Stimulated activated CD4-positive, alpha-beta T cell treated with anti-CD3 and anti-CD28 coated beads, Interleukin-12 subunit alpha, Interleukin-12 subunit beta, amount 100 ng/mL, for 4 hours (primary cell): ENCODE measurements at regions not wholly inside any gene's neighbourhood (a gene's known extent, or its start where the extent isn't known, plus 50 kb on each side); places are given as distances from the start of the nearest gene placed in this dataset.

Experiments
- DNase-seq: peaks from one replicate; pipeline ENCODE4 v3.0.0-alpha.2; 2020

- no peak for DNase-seq
Measured at GRCh38 chr5:166991601-166992000, 1299.8 kb upstream of the WWC1 start.

GRCh38 chr5:166992108-166992507 lies 1299.3 kb upstream of the WWC1 start:
- DNase-seq: no peak

DNA sequence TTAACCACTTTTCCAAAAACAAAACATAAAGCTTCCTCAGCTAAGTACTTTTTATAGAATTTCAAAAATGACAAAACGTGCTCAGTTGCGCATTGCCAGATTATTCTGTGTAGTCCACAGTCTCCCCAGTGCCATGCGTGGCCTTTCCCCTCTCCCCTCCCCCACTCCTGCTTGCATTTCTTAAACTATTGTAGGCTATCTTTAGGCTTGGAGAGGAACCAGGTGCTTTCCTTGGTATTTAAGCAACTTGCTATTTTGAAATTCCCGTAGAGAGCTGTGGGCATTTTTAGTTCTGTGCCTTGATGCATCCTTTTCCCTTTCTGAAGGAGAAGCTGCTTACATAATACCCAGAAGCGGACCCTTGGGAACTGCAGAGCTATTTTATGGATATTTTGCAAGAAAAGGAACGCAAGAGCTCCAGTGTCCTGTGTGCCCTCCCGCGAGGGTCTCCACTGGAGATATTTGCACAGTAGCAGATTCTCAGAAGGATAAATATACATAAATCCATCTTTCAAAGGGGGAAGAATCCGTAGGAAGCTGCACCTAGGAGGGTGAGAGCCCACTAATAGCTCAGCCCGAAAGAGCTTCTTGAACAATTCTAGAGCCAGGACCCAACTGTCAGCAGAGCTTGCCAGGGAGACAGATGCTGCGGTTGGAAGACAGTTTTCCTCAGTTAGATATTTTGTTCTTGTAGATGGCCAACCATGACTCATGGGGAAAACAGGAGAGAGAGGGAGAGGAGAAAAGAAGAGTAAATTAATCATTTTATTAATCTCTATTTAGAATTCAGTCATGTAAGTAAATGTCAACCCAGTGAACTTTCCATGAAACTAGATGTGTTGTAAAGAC lies 1298.3 kb upstream of the WWC1 start:
- no peak for DNase-seq

GRCh38 chr5:166994226-166994625 lies 1297.2 kb upstream of the WWC1 start:
- no peak for DNase-seq

DNA sequence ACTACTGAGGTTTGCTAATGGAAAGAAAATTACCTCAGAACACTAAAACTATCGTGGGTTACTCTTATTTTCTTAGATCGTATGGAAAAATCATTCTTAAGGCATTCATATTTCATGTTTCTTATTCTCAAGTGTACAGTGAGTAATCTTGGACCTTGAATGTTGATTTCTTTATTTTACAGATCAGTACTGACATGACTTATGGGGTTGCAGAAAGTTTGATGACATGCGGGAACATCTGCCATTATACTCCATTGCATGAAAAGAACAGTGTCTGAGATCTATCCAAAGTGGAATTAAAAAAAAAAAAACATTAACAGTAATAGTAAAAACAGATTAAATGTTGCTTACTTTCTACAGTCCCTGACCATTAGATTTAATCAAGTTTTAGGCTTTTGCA lies 1290.2 kb upstream of the WWC1 start:
- DNase-seq: no peak

DNA sequence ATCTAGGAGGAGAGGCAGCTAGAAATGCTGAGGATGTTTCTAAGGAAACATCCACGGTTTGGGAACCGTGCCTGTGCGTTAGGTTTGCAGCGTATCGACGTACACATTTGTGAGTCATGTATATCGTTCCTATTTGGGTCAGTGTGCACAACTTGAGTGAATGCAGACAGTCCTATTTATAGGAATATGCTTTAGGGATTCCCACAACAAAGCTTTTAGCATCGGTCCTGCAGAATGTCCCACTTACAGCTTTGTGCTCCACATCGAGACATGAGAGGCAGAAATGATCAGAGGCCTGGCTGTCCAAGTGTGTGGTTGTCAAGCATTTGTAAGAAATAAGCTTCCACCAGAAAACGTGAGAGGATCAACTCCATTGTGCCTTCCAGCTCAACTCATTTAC lies 1282.7 kb upstream of the WWC1 start:
- DNase-seq: no peak

- no peak for DNase-seq
Measured at GRCh38 chr5:167011196-167011595, 1280.2 kb upstream of the WWC1 start.

- DNase-seq: no peak
Measured at GRCh38 chr5:167012123-167013034, 1279.1 kb upstream of the WWC1 start.

DNA sequence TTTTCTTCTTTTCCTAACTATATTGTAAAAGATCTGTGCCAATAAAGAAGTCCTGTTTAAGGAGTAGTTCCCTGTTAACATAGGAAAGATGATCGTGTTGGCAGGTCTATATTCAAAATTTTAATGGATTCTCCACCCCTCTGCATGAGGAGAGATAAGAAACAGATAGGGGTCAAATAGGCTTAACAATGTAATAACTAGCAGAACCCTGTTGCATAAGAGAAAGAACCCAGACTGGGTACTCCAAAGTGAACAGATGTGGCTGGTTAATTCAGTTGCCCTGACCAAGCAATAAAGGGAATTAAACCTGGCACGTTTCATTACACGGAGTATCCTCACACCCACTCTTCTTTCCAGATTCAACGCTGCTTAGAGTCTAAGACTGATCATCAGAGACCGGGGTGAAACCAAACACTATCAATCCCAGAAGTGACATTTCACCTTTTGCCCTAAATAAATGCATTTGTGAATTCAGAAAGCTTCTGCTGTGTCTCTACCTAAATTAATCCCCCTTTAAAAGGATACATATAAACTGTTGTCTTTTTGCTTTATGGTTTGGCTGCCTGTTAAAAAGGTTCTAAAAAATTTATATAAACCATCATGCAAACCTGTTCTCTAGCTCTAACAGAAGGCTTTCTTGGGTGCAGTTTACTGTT lies 1276.9 kb upstream of the WWC1 start:
- no peak for DNase-seq

DNA sequence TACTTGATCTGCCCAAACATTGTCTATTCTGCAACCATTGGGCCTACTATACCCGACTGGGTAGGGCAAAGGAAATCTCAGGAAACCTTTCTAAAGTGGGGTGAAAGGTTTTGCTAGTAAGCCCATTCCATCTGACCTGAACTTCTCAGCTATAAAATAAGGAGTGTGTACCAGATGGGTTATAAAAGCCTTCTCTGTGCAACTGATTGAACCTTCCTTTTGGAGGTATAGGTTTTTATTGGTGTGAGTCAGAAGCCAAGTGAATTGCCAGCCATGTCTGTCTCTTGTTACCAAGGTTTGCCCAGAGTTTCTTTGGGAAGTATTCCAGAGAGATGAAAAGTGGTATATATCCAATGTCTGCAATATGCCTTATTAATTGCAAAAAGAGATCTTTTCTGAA lies 1271.0 kb upstream of the WWC1 start:
- DNase-seq: no peak

GRCh38 chr5:167029488-167029887 lies 1262.0 kb upstream of the WWC1 start:
- DNase-seq: no peak

DNA sequence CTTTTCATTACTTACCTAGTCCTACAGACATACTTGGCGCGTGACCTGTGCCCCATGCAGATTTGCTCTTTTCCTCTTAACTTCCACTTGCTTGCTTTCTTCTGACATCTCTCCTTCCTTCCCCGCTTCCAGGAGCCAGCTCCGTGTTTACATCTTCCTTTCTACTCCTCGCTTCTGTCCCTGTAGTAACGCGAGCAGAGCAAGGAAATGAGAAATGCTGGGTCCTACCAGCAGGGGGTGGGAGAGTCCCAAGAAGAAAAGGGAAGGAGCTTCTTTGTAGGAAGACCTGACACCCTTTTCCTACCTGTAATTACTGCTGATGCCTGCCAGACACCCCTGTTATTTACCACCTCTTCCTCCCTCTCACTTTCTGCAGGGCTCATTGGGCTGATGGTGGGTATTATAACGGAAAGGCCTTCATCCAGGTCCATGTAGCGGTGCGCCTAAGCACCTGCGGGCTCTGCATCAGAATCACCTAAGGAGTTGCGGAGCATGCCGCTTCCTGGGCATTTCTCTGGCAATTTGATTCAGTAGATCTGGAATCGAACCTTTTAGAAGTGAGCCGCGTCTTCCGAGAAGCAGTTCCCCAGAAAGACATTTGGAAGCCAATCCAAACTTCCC lies 1260.8 kb upstream of the WWC1 start:
- DNase-seq: no peak

- DNase-seq: no peak
Measured at GRCh38 chr5:167036585-167036984, 1254.9 kb upstream of the WWC1 start.

DNA sequence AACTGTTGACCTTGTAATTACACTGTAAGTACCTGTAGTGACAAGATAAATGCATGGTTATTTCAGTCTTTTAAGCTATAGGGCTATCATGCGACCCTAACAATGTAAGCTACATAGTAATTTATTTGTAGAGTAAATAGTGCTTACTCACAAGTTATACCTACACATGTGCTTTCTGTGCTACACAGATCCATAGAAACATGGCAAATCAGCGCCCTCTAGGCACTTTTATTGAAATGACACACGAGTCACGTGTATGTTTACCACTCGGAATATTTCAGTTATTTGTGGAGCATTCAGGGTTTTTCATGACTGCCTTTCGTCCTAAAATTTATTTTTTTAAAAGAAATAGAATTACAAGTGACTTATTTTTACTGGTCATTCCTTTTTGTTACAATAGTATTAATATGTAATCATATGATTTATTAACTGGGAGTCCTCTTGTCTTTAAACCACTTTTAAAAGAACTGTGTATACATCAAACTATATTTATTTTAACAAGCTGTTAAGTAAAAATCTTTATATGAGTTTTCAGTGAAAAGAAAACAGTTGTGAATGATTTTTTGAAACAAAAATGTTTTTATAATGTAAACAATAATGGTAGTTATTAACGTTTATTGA lies 1242.3 kb upstream of the WWC1 start:
- DNase-seq: no peak

- no peak for DNase-seq
Measured at GRCh38 chr5:167049771-167050567, 1241.5 kb upstream of the WWC1 start.

DNA sequence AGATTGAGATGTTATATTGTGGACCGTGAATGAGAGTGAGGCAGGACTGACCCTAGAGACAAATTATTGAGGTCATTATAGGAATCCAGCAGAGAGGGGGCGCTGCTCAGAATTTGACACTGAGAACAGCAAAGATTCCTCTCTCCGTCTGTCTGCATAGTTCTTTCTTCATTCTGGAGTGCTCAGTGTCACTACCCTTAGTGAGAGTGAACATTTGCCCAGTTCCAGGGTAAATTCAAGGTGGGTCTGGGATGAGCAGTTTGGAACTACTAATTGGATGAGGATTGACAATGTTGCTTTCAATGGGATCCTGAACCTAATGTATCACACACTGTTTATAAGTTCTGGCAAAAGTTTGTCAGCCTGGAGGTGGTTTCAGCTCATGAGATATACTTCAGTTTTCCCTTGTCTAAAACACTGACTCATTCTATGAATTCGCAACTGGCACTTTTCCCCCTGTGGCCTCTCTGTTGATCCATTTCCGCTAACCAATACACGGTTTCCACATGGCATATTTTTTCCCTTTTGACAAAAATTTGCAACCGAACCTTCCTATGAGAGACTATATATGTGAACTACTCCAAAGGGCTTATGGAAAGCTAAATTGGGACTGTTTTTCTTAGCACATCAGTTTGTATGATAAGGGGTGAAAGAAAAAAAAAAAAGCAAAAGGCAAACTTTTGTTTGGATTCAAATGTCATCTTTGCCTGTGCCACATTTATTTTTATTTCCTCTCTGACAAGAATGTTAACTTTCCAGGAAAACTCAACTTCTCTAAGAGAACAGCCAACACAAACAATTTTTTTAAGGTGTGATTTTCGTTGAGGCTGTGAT lies 1240.7 kb upstream of the WWC1 start:
- DNase-seq: no peak

GRCh38 chr5:167051402-167051768 lies 1240.1 kb upstream of the WWC1 start:
- no peak for DNase-seq

- no peak for DNase-seq
Measured at GRCh38 chr5:167052791-167053190, 1238.7 kb upstream of the WWC1 start.

DNA sequence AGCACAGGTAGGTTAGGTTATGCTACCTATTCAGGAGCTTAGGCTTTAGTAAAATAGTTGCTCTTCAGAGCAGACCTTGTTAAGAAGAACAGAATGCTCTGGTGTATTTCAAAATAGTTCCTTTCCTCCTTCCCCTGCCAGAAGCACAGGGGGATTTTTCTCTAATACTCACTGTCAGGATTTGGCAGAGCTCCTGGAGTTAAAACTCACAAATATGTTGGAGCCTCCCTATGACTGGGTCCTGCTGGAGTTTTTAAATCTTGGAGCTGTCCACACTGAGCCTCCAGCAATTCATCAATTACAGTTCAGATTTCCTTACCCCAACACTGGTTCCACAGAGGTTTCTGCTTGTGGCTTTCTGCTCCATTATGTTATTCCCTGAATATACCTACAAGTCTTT lies 1233.8 kb upstream of the WWC1 start:
- DNase-seq: no peak

- no peak for DNase-seq
Measured at GRCh38 chr5:167061695-167062094, 1229.8 kb upstream of the WWC1 start.

DNA sequence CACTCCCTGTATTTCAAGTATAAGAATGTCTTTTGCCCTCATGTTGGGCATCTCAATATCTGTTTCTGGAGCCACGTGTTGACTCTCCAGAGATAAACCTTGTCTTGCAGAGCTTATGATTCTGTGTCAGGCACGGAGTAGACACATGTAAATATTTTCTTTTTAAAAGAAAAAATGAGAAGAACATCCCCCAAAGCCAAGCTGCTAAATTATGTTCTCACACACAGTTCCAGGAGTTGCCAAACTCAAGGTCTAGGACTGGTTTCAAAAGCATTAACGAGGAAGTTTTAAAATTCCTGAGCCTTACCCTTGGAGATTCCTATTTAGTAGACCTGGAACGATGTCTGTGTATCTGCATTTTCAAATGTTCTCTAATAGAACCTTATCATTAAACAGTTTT lies 1228.3 kb upstream of the WWC1 start:
- no peak for DNase-seq
